ENCODE measurements at regions not wholly inside any gene's neighbourhood (a gene's known extent, or its start where the extent isn't known, plus 50 kb on each side); places are given as distances from the start of the nearest gene placed in this dataset.

GRCh38 chr22:36088292-36088691 lies 59.7 kb upstream of the RBFOX2 start:
- H3K4me3 ChIP-seq (ENCODE audit: low read depth, low read length): no peak overlapping the region
- TF ChIP-seq CTCF (IDR thresholded peaks at IDR 0.05; ENCODE audit: low read depth, low read length) (no peak), POLR2A (IDR thresholded peaks at IDR 0.05; ENCODE audit: extremely low read depth, insufficient read length) (no peak)
- no peak for DNase-seq (ENCODE audit: low read depth)

DNA sequence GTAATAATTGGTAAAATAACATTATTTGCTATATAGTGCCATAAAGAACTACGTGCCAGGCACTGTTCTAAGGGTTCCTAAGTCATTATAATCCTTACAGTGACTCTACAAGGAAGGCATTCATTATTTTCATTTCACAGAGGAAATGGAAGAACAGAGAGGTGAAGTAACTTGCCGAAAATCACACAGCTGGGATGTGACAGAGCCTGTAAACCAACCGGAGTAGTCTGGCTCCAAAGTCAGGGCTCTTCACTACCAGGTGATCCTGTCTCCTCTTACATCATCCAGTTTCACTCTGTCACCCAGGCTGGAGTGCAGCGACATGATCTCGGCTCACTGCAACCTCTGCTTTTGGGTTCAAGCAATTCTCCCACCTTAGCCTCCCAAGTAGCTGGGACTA lies 59.2 kb upstream of the RBFOX2 start:
- no peak for DNase-seq (ENCODE audit: low read depth)
- TF ChIP-seq MAX (IDR thresholded peaks at IDR 0.05; ENCODE audit: low read depth, low read length) (no peak), CTCF (IDR thresholded peaks at IDR 0.05; ENCODE audit: low read depth, low read length) (no peak), MYC (IDR thresholded peaks at IDR 0.05; ENCODE audit: low read depth, low read length) (no peak), POLR2A (IDR thresholded peaks at IDR 0.05; ENCODE audit: extremely low read depth, insufficient read length) (no peak)
- no peak overlapping the region for H3K4me3 ChIP-seq (ENCODE audit: low read depth, low read length)

DNA sequence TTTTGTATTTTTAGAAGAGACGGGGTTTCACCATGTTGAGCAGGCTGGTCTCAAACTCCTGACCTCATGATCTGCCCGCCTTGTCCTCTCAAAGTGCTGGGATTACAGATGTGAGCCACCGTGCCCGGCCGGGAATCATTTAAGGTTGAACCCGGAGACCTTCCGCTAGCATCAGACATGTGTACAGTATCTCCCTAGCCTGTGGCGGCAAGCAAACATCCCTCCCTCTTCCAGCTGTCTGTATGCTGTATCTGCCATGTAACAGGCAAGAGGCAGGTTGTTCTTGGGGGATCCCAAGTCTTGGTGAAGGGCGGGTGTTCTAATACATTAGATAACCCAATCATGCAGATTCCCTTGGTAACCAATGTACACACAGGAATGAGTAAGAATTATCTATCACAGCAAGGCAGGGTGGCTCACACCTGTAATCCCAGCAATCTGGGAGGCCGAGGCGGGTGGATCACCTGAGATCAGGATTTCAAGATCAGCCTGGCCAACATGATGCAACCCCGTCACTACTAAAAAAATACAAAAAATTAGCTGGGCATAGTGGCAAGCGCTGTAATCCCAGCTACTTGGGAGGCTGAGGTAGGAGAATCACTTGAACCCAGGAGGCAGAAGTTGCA lies 58.1 kb upstream of the RBFOX2 start:
- TF ChIP-seq CTCF (IDR thresholded peaks at IDR 0.05; ENCODE audit: low read depth, low read length) (no peak), MAX (IDR thresholded peaks at IDR 0.05; ENCODE audit: low read depth, low read length) (no peak)
- DNase-seq (ENCODE audit: low read depth): no peak
- H3K4me3 ChIP-seq (ENCODE audit: low read depth, low read length): no peak overlapping the region

DNA sequence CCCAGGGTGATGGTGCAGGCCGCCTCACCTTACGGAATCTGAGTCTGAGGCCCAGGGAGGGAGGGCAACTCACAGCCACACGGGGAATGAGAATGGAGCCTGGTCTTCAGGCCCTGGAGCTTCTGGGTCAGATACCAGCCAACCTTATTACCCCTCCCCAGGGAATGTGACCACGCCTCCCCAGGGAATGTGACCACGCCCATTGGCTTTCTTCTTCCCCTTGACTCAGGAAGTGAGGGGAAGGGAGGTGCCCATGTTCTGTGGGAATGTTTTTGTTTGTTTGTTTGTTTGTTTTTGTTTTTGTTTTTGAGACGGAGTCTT lies 57.5 kb upstream of the RBFOX2 start:
- peak; percentile 36 for DNase-seq (ENCODE audit: low read depth)

DNA sequence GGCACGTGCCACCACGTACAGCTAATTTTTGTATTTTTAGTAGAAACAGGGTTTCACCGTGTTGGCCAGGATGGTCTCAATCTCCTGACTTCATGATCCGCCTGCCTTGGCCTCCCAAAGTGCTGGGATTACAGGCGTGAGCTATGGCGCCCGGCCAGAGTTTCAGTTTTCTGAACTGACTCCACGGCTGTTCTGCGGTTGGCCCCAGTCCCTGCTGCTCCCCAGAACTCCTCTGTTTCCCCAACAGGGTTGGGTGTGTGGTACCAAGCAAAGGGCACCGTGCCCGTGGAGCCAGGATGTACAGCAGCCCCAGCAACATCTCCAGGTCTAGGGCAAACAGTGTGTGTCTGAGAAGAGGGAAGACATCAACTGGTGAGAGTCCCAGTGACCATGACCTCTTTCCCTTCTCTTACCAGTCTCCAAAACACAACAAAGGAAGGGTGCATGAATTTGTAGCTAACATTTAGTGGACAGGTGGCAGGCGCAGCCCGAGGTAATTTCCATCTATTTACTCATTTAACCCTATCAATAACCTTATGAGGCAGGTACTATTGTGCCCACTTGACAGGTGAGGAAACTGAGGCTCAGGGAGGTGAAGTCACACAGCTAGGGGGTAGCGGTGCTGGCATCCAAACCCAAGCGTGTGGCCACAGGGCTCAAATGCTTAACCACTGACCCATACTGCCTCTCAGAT lies 57.0 kb upstream of the RBFOX2 start:
- TF ChIP-seq CTCF (IDR thresholded peaks at IDR 0.05; ENCODE audit: low read depth, low read length) (no peak), POLR2A (IDR thresholded peaks at IDR 0.05; ENCODE audit: extremely low read depth, insufficient read length) (no peak), MYC (IDR thresholded peaks at IDR 0.05; ENCODE audit: low read depth, low read length) (no peak)
- no peak overlapping the region for H3K4me3 ChIP-seq (ENCODE audit: low read depth, low read length)
- no peak for DNase-seq (ENCODE audit: low read depth)

More for the DNA sequence above, 57.5 kb upstream of the RBFOX2 start:
- TF ChIP-seq POLR2A (IDR thresholded peaks at IDR 0.05; ENCODE audit: extremely low read depth, insufficient read length) (no peak), MYC (IDR thresholded peaks at IDR 0.05; ENCODE audit: low read depth, low read length) (no peak), MAX (IDR thresholded peaks at IDR 0.05; ENCODE audit: low read depth, low read length) (no peak)
- no peak overlapping the region for H3K4me3 ChIP-seq (ENCODE audit: low read depth, low read length)

DNA sequence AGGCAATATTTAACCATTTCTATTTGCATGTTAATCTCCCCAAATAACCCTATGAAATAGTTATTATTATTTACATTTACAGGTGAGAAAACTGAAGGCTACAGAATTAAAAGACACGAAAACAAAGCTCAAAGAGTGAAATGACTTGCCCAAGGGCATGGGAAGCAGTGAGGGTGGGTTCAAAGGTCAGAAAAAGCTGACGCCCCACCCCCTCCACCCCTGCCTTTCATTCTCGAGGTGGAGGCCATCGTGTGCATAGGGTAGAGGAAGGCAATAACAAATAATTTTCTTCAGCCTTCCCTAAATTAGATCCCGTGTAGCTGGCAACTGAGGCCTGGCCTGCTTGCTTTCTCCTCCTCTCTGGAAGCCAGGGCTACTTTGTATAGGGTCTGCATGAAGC lies 56.1 kb upstream of the RBFOX2 start:
- no peak for DNase-seq (ENCODE audit: low read depth)
- TF ChIP-seq MAX (IDR thresholded peaks at IDR 0.05; ENCODE audit: low read depth, low read length) (no peak), POLR2A (IDR thresholded peaks at IDR 0.05; ENCODE audit: extremely low read depth, insufficient read length) (no peak), MYC (IDR thresholded peaks at IDR 0.05; ENCODE audit: low read depth, low read length) (no peak), CTCF (IDR thresholded peaks at IDR 0.05; ENCODE audit: low read depth, low read length) (no peak)
- H3K4me3 ChIP-seq (ENCODE audit: low read depth, low read length): no peak overlapping the region

Data from NB4 (cell line).